ENCODE measurements at regions not wholly inside any gene's neighbourhood (a gene's known extent, or its start where the extent isn't known, plus 50 kb on each side); places are given as distances from the start of the nearest gene placed in this dataset.

DNA sequence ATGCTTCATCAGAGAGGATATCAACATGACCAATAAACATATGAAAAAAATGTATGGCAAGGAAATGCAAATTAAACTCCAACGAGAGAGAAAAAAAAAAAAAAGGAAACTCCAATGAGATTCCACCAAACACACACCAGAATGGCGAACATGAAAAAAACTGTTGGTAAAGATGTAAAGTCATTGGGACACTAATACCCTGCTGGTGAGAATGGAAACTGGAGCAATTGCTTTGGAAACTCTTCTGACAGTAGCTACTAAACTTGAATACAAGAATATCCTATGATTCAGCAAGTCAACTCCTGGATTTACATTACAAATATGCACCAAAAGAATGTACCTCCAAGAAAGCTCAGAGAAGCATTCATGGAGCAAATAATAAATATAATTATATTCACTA, 260.7 kb upstream of the ECI2 start:
- DNase-seq (ENCODE audit: low spot score in 2 of 2): no peak
- intact Hi-C loops (cut with DNase I; ENCODE audit: low total_unique reads): no loop called here
- Histone ChIP-seq H3K4me3 (no peak overlapping the region), H3K9me3 (no peaks in the 10 kb centered on the region), H3K27ac (no peak overlapping the region), H3K27me3 (no peaks in the 10 kb centered on the region), H3K36me3 (no peaks in the 10 kb centered on the region), H3K4me1 (no peaks in the 10 kb centered on the region)
- TF ChIP-seq POLR2A (IDR thresholded peaks at IDR 0.05): no peak
- no peak for TF ChIP-seq POLR2AphosphoS5 (IDR thresholded peaks at IDR 0.05)
- TF ChIP-seq, protein P1, sequence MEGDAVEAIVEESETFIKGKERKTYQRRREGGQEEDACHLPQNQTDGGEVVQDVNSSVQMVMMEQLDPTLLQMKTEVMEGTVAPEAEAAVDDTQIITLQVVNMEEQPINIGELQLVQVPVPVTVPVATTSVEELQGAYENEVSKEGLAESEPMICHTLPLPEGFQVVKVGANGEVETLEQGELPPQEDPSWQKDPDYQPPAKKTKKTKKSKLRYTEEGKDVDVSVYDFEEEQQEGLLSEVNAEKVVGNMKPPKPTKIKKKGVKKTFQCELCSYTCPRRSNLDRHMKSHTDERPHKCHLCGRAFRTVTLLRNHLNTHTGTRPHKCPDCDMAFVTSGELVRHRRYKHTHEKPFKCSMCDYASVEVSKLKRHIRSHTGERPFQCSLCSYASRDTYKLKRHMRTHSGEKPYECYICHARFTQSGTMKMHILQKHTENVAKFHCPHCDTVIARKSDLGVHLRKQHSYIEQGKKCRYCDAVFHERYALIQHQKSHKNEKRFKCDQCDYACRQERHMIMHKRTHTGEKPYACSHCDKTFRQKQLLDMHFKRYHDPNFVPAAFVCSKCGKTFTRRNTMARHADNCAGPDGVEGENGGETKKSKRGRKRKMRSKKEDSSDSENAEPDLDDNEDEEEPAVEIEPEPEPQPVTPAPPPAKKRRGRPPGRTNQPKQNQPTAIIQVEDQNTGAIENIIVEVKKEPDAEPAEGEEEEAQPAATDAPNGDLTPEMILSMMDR (IDR thresholded peaks at IDR 0.05): no peak

DNA sequence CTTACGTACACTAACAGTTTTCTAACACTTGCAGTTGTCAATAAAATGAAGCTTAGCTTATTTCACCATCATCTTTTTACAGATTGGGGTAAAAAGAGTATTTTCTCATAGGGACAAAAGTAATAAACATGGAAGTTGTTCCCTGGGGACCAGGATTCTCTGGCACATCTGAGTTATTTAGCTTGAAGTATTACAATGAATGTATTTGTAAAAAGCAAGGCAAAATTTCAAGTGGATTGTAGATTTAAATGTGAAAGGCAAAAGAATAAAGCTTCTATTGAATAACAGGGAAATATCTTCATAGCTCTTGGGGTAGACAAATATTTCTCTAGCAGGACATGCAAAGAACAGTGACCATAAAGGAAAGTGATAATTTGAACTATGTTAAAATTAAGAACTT, 260.0 kb upstream of the ECI2 start:
- no peaks in the 10 kb centered on the region for H3K36me3 ChIP-seq
- TF ChIP-seq, protein P1 (IDR thresholded peaks at IDR 0.05): no peak
- TF ChIP-seq POLR2A (IDR thresholded peaks at IDR 0.05) (no peak), POLR2AphosphoS5 (IDR thresholded peaks at IDR 0.05) (no peak)
- no peak overlapping the region for H3K4me3 ChIP-seq
- intact Hi-C loops (cut with DNase I; ENCODE audit: low total_unique reads): no loop called here
- H3K27me3 ChIP-seq: no peaks in the 10 kb centered on the region
- DNase-seq (ENCODE audit: low spot score in 2 of 2): no peak
- H3K27ac ChIP-seq: no peak overlapping the region
- no peaks in the 10 kb centered on the region for H3K9me3 ChIP-seq
- no peaks in the 10 kb centered on the region for H3K4me1 ChIP-seq

DNA sequence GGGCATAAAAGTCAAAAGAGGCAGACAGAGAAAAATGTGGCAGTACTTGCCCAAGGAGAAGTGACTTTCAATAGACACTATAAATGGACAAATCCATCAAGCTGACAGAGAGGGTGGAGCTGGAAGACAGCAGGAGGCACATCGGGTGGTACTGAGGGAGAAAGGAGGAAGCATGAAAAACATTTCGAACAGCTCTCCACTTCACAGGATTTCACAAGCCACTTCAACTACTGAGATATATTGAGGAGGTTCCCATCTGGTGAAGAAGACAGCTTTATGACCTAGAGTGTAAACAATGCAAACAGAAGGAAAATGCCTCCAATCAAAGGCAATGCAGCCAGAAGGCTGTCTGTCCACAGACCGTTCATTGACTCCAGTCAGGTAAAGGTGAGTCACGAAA, 259.4 kb upstream of the ECI2 start:
- no peak for DNase-seq (ENCODE audit: low spot score in 2 of 2)
- no peak overlapping the region for H3K4me3 ChIP-seq
- no peak overlapping the region for H3K27ac ChIP-seq
- no peaks in the 10 kb centered on the region for H3K36me3 ChIP-seq
- no peaks in the 10 kb centered on the region for H3K9me3 ChIP-seq
- intact Hi-C loops (cut with DNase I; ENCODE audit: low total_unique reads): no loop called here
- H3K4me1 ChIP-seq: no peaks in the 10 kb centered on the region
- no peaks in the 10 kb centered on the region for H3K27me3 ChIP-seq
- TF ChIP-seq POLR2AphosphoS5 (IDR thresholded peaks at IDR 0.05) (no peak), POLR2A (IDR thresholded peaks at IDR 0.05) (no peak)
- TF ChIP-seq, protein P1 (IDR thresholded peaks at IDR 0.05): no peak

DNA sequence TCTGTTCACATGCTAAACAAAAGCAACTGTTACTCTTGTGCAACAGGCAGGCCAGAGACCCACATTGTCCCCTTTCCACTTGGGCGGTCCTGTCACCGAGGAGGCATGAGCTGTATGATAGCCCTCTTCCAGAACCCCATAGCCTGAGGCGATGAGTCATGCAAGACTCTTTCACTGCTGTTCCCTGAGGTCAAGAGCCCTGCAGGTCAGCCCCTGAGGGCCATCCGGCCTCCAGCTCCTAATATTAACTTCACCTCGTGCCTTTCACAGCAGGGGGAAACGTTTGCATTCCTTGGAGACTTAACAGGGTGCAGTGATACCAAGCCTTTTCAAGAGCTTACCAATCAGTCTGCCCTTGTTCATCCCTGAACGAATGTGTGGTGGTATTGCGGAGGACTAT, 253.3 kb upstream of the ECI2 start:
- no peaks in the 10 kb centered on the region for H3K4me1 ChIP-seq
- intact Hi-C loops (cut with DNase I; ENCODE audit: low total_unique reads): loop anchor here (10.0 kb wide), 1 partner anchor 904 kb away; no protein-coding TSS in a partner anchor
- TF ChIP-seq POLR2A (IDR thresholded peaks at IDR 0.05): no peak
- TF ChIP-seq POLR2AphosphoS5 (IDR thresholded peaks at IDR 0.05): no peak
- TF ChIP-seq, protein P1 (IDR thresholded peaks at IDR 0.05): no peak
- H3K36me3 ChIP-seq: no peaks in the 10 kb centered on the region
- peaks cover 6 to 12% of the 10 kb centered on the region in 2 donors for H3K9me3 ChIP-seq
- H3K27ac ChIP-seq: no peak overlapping the region
- H3K4me3 ChIP-seq: no peak overlapping the region
- no peak for DNase-seq (ENCODE audit: low spot score in 2 of 2)
- H3K27me3 ChIP-seq: no peaks in the 10 kb centered on the region

DNA sequence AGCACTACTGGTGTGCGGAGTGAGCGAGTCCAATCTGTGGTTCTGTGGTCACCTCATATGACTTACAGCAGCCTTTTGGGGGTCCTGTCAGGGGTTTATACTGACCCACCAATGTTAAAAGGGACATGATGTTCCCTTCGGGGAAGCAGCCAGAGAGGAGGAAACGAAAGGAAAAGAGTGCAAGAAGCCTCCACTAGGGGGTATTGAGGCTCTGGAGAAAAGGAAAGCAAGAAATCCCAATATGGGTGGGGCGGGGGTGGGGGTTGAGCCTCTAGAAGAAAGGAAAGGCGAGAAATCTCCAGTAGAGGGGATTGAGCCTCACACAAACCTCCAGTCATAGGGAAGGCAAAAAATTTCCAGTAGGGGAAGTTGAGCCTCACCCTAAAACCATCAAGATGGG, 249.3 kb upstream of the ECI2 start:
- DNase-seq (ENCODE audit: low spot score in 2 of 2): no peak
- Histone ChIP-seq H3K27ac (no peak overlapping the region), H3K36me3 (no peaks in the 10 kb centered on the region), H3K9me3 (peaks cover 11 to 18% of the 10 kb centered on the region in 2 donors), H3K4me1 (no peaks in the 10 kb centered on the region), H3K27me3 (no peaks in the 10 kb centered on the region), H3K4me3 (no peak overlapping the region)
- TF ChIP-seq, protein P1 (IDR thresholded peaks at IDR 0.05): no peak
- TF ChIP-seq POLR2AphosphoS5 (IDR thresholded peaks at IDR 0.05): no peak
- intact Hi-C loops (cut with DNase I; ENCODE audit: low total_unique reads): loop anchor here (10.0 kb wide), 1 partner anchor 900 kb away; no protein-coding TSS in a partner anchor

Measured in breast epithelium (tissue), 4 donors.